Panc1 (cell line): ENCODE measurements at regions not wholly inside any gene's neighbourhood (a gene's known extent, or its start where the extent isn't known, plus 50 kb on each side); places are given as distances from the start of the nearest gene placed in this dataset.

ENCODE experiments used
- ATAC-seq: fragments of 200-7000 bp; cut with Tn5 transposase; 2 replicates; pipeline ENCODE4 v1.9.1; 2020; ENCODE audit warnings: mild to moderate bottlenecking, moderate library complexity
- BruUV-seq: library from RNA; stranded (reverse); fragments of 400-500 nt; replicated peaks from 2 replicates; lab custom pipeline; 2021; lab: Mats Ljungman, UMichigan
- CTCF ChIA-PET: fragments of 300-600 bp; sonication (Branson Sonifier 250); formaldehyde crosslinking; loops from one replicate; lab custom pipeline; 2022; ENCODE audit warnings: antibody characterized with exemption; lab: Charles Lee
- POLR2A ChIA-PET: fragments of 300-600 bp; sonication (Branson Sonifier 250); formaldehyde crosslinking; loops from one replicate; lab custom pipeline; 2022; ENCODE audit warnings: antibody characterized with exemption; lab: Charles Lee
- DNase-seq: peaks from one replicate; pipeline ENCODE4 v3.0.0-alpha.2; 2010; ENCODE audit warnings: low read depth, low spot score
- H3K27ac ChIP-seq: 2 replicates; pipeline ENCODE4 v1.5.1; 2011; ENCODE audit warnings: mild to moderate bottlenecking, low read length, inconsistent platforms
- H3K27me3 ChIP-seq: fragments of 200-500 bp; sonication (Bioruptor generic); 2 replicates; pipeline ENCODE4 v1.6.0; 2014; ENCODE audit warnings: low read length, inconsistent platforms; ENCODE audit not compliant: control insufficient read depth, insufficient read depth
- H3K36me3 ChIP-seq: fragments of 200-500 bp; sonication (Bioruptor generic); 2 replicates; pipeline ENCODE4 v1.5.1; 2014; ENCODE audit warnings: inconsistent platforms, mild to moderate bottlenecking, low read length, moderate library complexity; ENCODE audit not compliant: control insufficient read depth, insufficient read depth
- H3K4me1 ChIP-seq: 2 replicates; pipeline ENCODE4 v1.5.1; 2011; ENCODE audit warnings: inconsistent platforms, mild to moderate bottlenecking, low read length, moderate library complexity; ENCODE audit not compliant: control insufficient read depth, insufficient read depth
- H3K4me3 ChIP-seq, 2 experiments: 2 replicates each; pipeline ENCODE4 v1.5.1; 2011 to 2012; ENCODE audit warnings: low read depth in 2 of 2, low read length in 2 of 2, mild to moderate bottlenecking in 2 of 2, inconsistent platforms in 1 of 2, moderate library complexity in 1 of 2
- H3K9me3 ChIP-seq: fragments of 200-500 bp; sonication (Bioruptor generic); 2 replicates; pipeline ENCODE4 v1.5.1; 2014; ENCODE audit warnings: low read depth, mild to moderate bottlenecking, inconsistent platforms, low read length, moderate library complexity; ENCODE audit not compliant: control insufficient read depth, insufficient read depth
- CTCF ChIP-seq: fragments of 450-650 bp; IDR thresholded peaks from 2 replicates; pipeline ENCODE4 v1.5.1; 2017; ENCODE audit warnings: mild to moderate bottlenecking
- POLR2AphosphoS5 ChIP-seq: IDR thresholded peaks from 2 replicates; pipeline ENCODE4 v1.6.1; 2012; ENCODE audit warnings: mild to moderate bottlenecking, low read depth, low read length, moderate library complexity
- REST ChIP-seq, 2 experiments: IDR thresholded peaks; 2 replicates each; pipeline ENCODE4 v1.6.1; 2011 to 2012; ENCODE audit warnings: low read depth in 2 of 2, control low read depth in 1 of 2, low read length in 1 of 2, mild to moderate bottlenecking in 1 of 2, moderate library complexity in 1 of 2; ENCODE audit not compliant: insufficient read depth in 1 of 2
- SIN3A ChIP-seq: IDR thresholded peaks from 2 replicates; pipeline ENCODE4 v1.6.1; 2012; ENCODE audit warnings: low read depth, mild to moderate bottlenecking, low read length, moderate library complexity, borderline replicate concordance; ENCODE audit not compliant: insufficient read depth
- TCF7L2 ChIP-seq: IDR thresholded peaks from 2 replicates; pipeline ENCODE4 v1.6.1; 2011; ENCODE audit warnings: mild to moderate bottlenecking, low read depth, low read length, inconsistent platforms
- in situ Hi-C: cut with HindIII; loops from 2 replicates; pipeline ENCODE4 v1.10.0; 2016; ENCODE audit warnings: low sequenced_read_pairs, low pct_unique_long_range_greater_than_20kb
- intact Hi-C: fragments of 100-400 bp; cut with micrococcal nuclease; formaldehyde crosslinking; loops from one replicate; pipeline ENCODE4 v1.10.0; 2022; ENCODE audit not compliant: unreplicated experiment

GRCh38 chr3:3634326-3634725 lies 164.9 kb upstream of the LRRN1 start:
- no TSS peak for BruUV-seq
- Histone ChIP-seq H3K4me3 (no peak overlapping the region), H3K4me1 (no peaks in the 10 kb centered on the region), H3K27ac (no peak overlapping the region), H3K9me3 (no peaks in the 10 kb centered on the region), H3K27me3 (no peaks in the 10 kb centered on the region), H3K36me3 (no peaks in the 10 kb centered on the region)
- no peak for TF ChIP-seq REST (IDR thresholded peaks at IDR 0.05; ENCODE audit: insufficient read depth in 1 of 2, low read depth in 2 of 2, low read length in 1 of 2)
- in situ Hi-C loops, result no loop called here
- DNase-seq (no peak), ATAC-seq (no peak)
- CTCF ChIA-PET, result no interaction called here
- intact Hi-C loops, result no loop called here
- POLR2A ChIA-PET, result no interaction called here

- TF ChIP-seq POLR2AphosphoS5 (no peak), SIN3A (no peak), REST (IDR thresholded peaks at IDR 0.05; ENCODE audit: insufficient read depth in 1 of 2, low read depth in 2 of 2, low read length in 1 of 2) (no peak), CTCF (no peak), TCF7L2 (no peak)
- Histone ChIP-seq H3K27me3 (no peaks in the 10 kb centered on the region), H3K4me3 (no peak overlapping the region), H3K9me3 (no peaks in the 10 kb centered on the region), H3K36me3 (no peaks in the 10 kb centered on the region), H3K27ac (no peak overlapping the region), H3K4me1 (no peaks in the 10 kb centered on the region)
- ChIA-PET CTCF (no interaction called here), POLR2A (no interaction called here)
- DNase-seq (no peak), ATAC-seq (no peak)
- intact Hi-C loops, result no loop called here
- in situ Hi-C loops, result no loop called here
- BruUV-seq, result no TSS peak
Observed at GRCh38 chr3:3633761-3634160, 165.5 kb upstream of the LRRN1 start.
